H1 (cell line): ENCODE measurements at regions not wholly inside any gene's neighbourhood (a gene's known extent, or its start where the extent isn't known, plus 50 kb on each side); places are given as distances from the start of the nearest gene placed in this dataset.

Experiments used
- CTCF ChIA-PET: fragments of 300-600 bp; sonication (Branson Sonifier 250); formaldehyde crosslinking; loops from one replicate; lab custom pipeline; 2021; ENCODE audit not compliant: partially characterized antibody; lab: Charles Lee
- POLR2A ChIA-PET: fragments of 300-600 bp; sonication (Branson Sonifier 250); formaldehyde crosslinking; loops from one replicate; lab custom pipeline; 2021; ENCODE audit warnings: inconsistent platforms; ENCODE audit not compliant: partially characterized antibody; lab: Charles Lee
- DNase-seq, 2 experiments: peaks; one replicate each; pipeline versions ENCODE4 v3.0.0 to v3.0.0-alpha.2; 2010 to 2022; ENCODE audit warnings: low spot score in 2 of 2, low read depth in 1 of 2, mixed read lengths in 1 of 2
- FAIRE-seq: peaks from 2 replicates; lab custom pipeline; 2011; peaks lifted over from hg19 to GRCh38; lab: Jason Lieb, UNC
- H2AFZ ChIP-seq: 2 replicates; pipeline ENCODE4 v1.8.1; 2012; ENCODE audit warnings: low read length, inconsistent platforms
- H2AK5ac ChIP-seq: 2 replicates; pipeline ENCODE4 v1.6.1; 2013; ENCODE audit warnings: low read depth, low read length
- H2BK120ac ChIP-seq: replicated peaks from 2 replicates; pipeline ENCODE3; 2013; ENCODE audit warnings: low read depth, low read length, inconsistent platforms
- H2BK12ac ChIP-seq: 2 replicates; pipeline ENCODE4 v1.6.1; 2013; ENCODE audit warnings: low read depth, low read length
- H2BK15ac ChIP-seq: 2 replicates; pipeline ENCODE4 v1.6.1; 2013; ENCODE audit warnings: low read length
- H2BK20ac ChIP-seq: 2 replicates; pipeline ENCODE4 v1.6.1; 2013; ENCODE audit warnings: low read length
- H2BK5ac ChIP-seq: 2 replicates; pipeline ENCODE4 v1.6.1; 2013; ENCODE audit warnings: low read depth, low read length
- H3K14ac ChIP-seq: 2 replicates; pipeline ENCODE4 v1.6.1; 2013; ENCODE audit warnings: inconsistent platforms; ENCODE audit not compliant: insufficient read length
- H3K18ac ChIP-seq: 2 replicates; pipeline ENCODE4 v1.6.1; 2013; ENCODE audit warnings: low read length; ENCODE audit errors: extremely low read depth
- H3K23ac ChIP-seq: 2 replicates; pipeline ENCODE4 v1.6.1; 2013; ENCODE audit warnings: inconsistent platforms; ENCODE audit not compliant: insufficient read length
- H3K23me2 ChIP-seq: 2 replicates; pipeline ENCODE4 v1.6.1; 2013; ENCODE audit warnings: low read depth, low read length
- H3K27ac ChIP-seq: 2 replicates; pipeline ENCODE4 v1.6.1; 2011; ENCODE audit warnings: low read depth, low read length, inconsistent platforms
- H3K27me3 ChIP-seq, 4 experiments: replicated peaks in 1 of 4; 1 replicate in 1 of 4; 2 replicates in 3 of 4; pipeline versions ENCODE4 v1.6.1 to v1.8.1; 2011 to 2013; ENCODE audit warnings: low read length in 3 of 4, mild to moderate bottlenecking in 3 of 4, inconsistent platforms in 2 of 4, mixed read lengths in 2 of 4, moderate library complexity in 1 of 4; ENCODE audit not compliant: control insufficient read depth in 3 of 4, insufficient read depth in 3 of 4; ENCODE audit errors: extremely low read depth in 1 of 4
- H3K36me3 ChIP-seq, 4 experiments: 2 replicates each; pipeline versions ENCODE4 v1.6.1 to v1.8.1; 2011 to 2013; ENCODE audit warnings: mild to moderate bottlenecking in 4 of 4, low read length in 3 of 4, moderate library complexity in 2 of 4, control low read depth in 1 of 4, inconsistent platforms in 1 of 4; ENCODE audit not compliant: insufficient read depth in 4 of 4, control insufficient read depth in 2 of 4
- H3K4ac ChIP-seq: replicated peaks from 2 replicates; pipeline ENCODE3; 2013; ENCODE audit warnings: low read length, low read depth, mixed read lengths, inconsistent platforms; ENCODE audit not compliant: insufficient read length
- H3K4me1 ChIP-seq, 4 experiments: replicated peaks in 1 of 4; 1 replicate in 1 of 4; 2 replicates in 3 of 4; pipeline versions ENCODE4 v1.6.1 to v1.8.1; 2011 to 2013; ENCODE audit warnings: low read length in 3 of 4, inconsistent platforms in 2 of 4, mixed read lengths in 1 of 4; ENCODE audit not compliant: insufficient read depth in 4 of 4, control insufficient read depth in 3 of 4
- H3K4me2 ChIP-seq, 2 experiments: 2 replicates each; pipeline versions ENCODE4 v1.6.1 to v1.8.1; 2011 to 2013; ENCODE audit warnings: low read depth in 2 of 2, low read length in 2 of 2, control low read depth in 1 of 2, inconsistent platforms in 1 of 2, mild to moderate bottlenecking in 1 of 2; ENCODE audit not compliant: insufficient read depth in 1 of 2
- H3K4me3 ChIP-seq, 4 experiments: fragments of 200-600, 300-600 bp in 1 of 4; sonication (generic), shearing (Covaris generic), sonication (Bioruptor Twin) in 1 of 4; 2 replicates each; pipeline versions ENCODE4 v1.5.1 to v1.8.1; 2011 to 2016; ENCODE audit warnings: low read length in 4 of 4, low read depth in 3 of 4, control low read depth in 2 of 4, inconsistent platforms in 2 of 4, mild to moderate bottlenecking in 2 of 4, mixed read lengths in 1 of 4, moderate library complexity in 1 of 4; ENCODE audit not compliant: insufficient read depth in 2 of 4; ENCODE audit errors: extremely low read depth in 1 of 4
- H3K56ac ChIP-seq: replicated peaks from 2 replicates; pipeline ENCODE3; 2013; ENCODE audit warnings: low read depth, mild to moderate bottlenecking, mixed read lengths, low read length, inconsistent platforms; ENCODE audit not compliant: insufficient read length
- H3K79me1 ChIP-seq: 2 replicates; pipeline ENCODE4 v1.6.1; 2013; ENCODE audit warnings: low read depth, low read length, control low read depth
- H3K79me2 ChIP-seq, 2 experiments: 2 replicates each; pipeline versions ENCODE4 v1.6.1 to v1.8.1; 2012 to 2013; ENCODE audit warnings: low read length in 2 of 2, mild to moderate bottlenecking in 2 of 2, inconsistent platforms in 1 of 2; ENCODE audit not compliant: insufficient read depth in 2 of 2, control insufficient read depth in 1 of 2
- H3K9ac ChIP-seq, 4 experiments: replicated peaks in 1 of 4; 1 replicate in 1 of 4; 2 replicates in 3 of 4; pipeline versions ENCODE4 v1.6.1 to v1.8.1; 2011 to 2013; ENCODE audit warnings: low read depth in 3 of 4, low read length in 3 of 4, control low read depth in 2 of 4, mild to moderate bottlenecking in 2 of 4, moderate library complexity in 2 of 4, inconsistent platforms in 1 of 4; ENCODE audit errors: extremely low read depth in 1 of 4
- H3K9me3 ChIP-seq, 2 experiments: 2 replicates each; pipeline versions ENCODE4 v1.6.1 to v1.8.1; 2012 to 2013; ENCODE audit warnings: mild to moderate bottlenecking in 2 of 2, moderate library complexity in 2 of 2, control low read depth in 1 of 2, inconsistent platforms in 1 of 2, low read depth in 1 of 2, low read length in 1 of 2, mixed read lengths in 1 of 2; ENCODE audit not compliant: insufficient read depth in 2 of 2
- H4K20me1 ChIP-seq, 2 experiments: replicated peaks in 1 of 2; 2 replicates each; pipeline versions ENCODE3 to v1.8.1; 2011 to 2013; ENCODE audit warnings: inconsistent platforms in 2 of 2, low read length in 2 of 2, mild to moderate bottlenecking in 1 of 2; ENCODE audit not compliant: insufficient read depth in 2 of 2, control insufficient read depth in 1 of 2
- H4K5ac ChIP-seq: 2 replicates; pipeline ENCODE4 v1.6.1; 2013; ENCODE audit warnings: low read length, low read depth, mixed read lengths, inconsistent platforms; ENCODE audit not compliant: insufficient read length
- H4K8ac ChIP-seq: 2 replicates; pipeline ENCODE4 v1.8.0; 2013; ENCODE audit warnings: mild to moderate bottlenecking, moderate library complexity, low read length, inconsistent platforms; ENCODE audit not compliant: insufficient read depth; ENCODE audit errors: extremely low read depth
- H4K91ac ChIP-seq: replicated peaks from 2 replicates; pipeline ENCODE3; 2013; ENCODE audit warnings: low read length, mixed read lengths, inconsistent platforms; ENCODE audit not compliant: insufficient read length
- ATF2 ChIP-seq: IDR thresholded peaks from 2 replicates; pipeline ENCODE4 v1.6.1; 2012; ENCODE audit warnings: low read length, inconsistent platforms
- CEBPB ChIP-seq: IDR thresholded peaks from 2 replicates; pipeline ENCODE4 v1.6.1; 2012; ENCODE audit warnings: low read depth, low read length
- E2F6 ChIP-seq: IDR thresholded peaks from 2 replicates; pipeline ENCODE4 v1.6.1; 2012; ENCODE audit warnings: inconsistent platforms
- JUN ChIP-seq: IDR thresholded peaks from 2 replicates; pipeline ENCODE4 v1.6.1; 2011; ENCODE audit warnings: low read depth, mild to moderate bottlenecking, improper control_type of control experiment, low read length
- RFX5 ChIP-seq: IDR thresholded peaks from 2 replicates; pipeline ENCODE4 v1.6.1; 2011; ENCODE audit warnings: low read depth, low read length, improper control_type of control experiment, borderline replicate concordance
- RXRA ChIP-seq: IDR thresholded peaks from 2 replicates; pipeline ENCODE4 v1.6.1; 2011; ENCODE audit warnings: low read depth, mild to moderate bottlenecking, low read length, moderate library complexity; ENCODE audit not compliant: insufficient read depth
- WGBS, 2 experiments: shearing (Covaris generic) in 1 of 2; methylation state at CpG; one replicate each; pipeline versions ENCODE4 v1.1.6 to v1.1.7; 2013 to 2015; ENCODE audit warnings: low lambda C conversion rate in 2 of 2, mixed read lengths in 2 of 2, inconsistent platforms in 1 of 2, low coverage in 1 of 2, missing lambda C conversion rate in 1 of 2; ENCODE audit not compliant: insufficient replicate concordance in 2 of 2, insufficient coverage in 1 of 2, insufficient read length in 1 of 2; ENCODE audit errors: extremely low coverage in 1 of 2, missing lambda C conversion rate in 1 of 2; 5-methylcytosine and 5-hydroxymethylcytosine counted together

GRCh38 chr14:66165337-66165736, 320.8 kb upstream of the CCDC196 start:
- Histone ChIP-seq H4K8ac (no peak overlapping the region), H3K4ac (no peak overlapping the region), H3K18ac (no peak overlapping the region), H3K23me2 (no peaks in the 10 kb centered on the region; the same call in 1 of the 2 replicates), H3K79me2 (no peaks in the 10 kb centered on the region), H3K9ac (no peak overlapping the region), H2BK15ac (no peak overlapping the region), H4K5ac (no peak overlapping the region), H3K36me3 (no peaks in the 10 kb centered on the region), H3K9me3 (no peaks in the 10 kb centered on the region), H2BK20ac (no peak overlapping the region), H3K27me3 (no peaks in the 10 kb centered on the region; a peak in 1 of 7 replicates), H3K14ac (no peak overlapping the region), H3K4me2 (no peak overlapping the region), H2BK120ac (no peak overlapping the region), H3K4me1 (no peaks in the 10 kb centered on the region), H4K91ac (no peak overlapping the region), H2BK12ac (no peak overlapping the region), H3K56ac (no peak overlapping the region), H3K4me3 (no peak overlapping the region), H3K23ac (no peak overlapping the region), H3K79me1 (no peaks in the 10 kb centered on the region), H2AFZ (no peak overlapping the region), H4K20me1 (no peaks in the 10 kb centered on the region), H2AK5ac (no peak overlapping the region), H2BK5ac (no peak overlapping the region), H3K27ac (no peak overlapping the region)
- ChIA-PET CTCF (no interaction called here), POLR2A (no interaction called here)
- WGBS, 2 experiments, result 93% methylated on average over 3 of the region's 3 CpGs; no CpG with 5 or more reads in 1 of the 2 experiments
- FAIRE-seq, result no peak
- no peak for DNase-seq
- no peak for TF ChIP-seq JUN
- no peak for TF ChIP-seq CEBPB
- no peak for TF ChIP-seq E2F6
- TF ChIP-seq RFX5, result no peak
- no peak for TF ChIP-seq RXRA
- no peak for TF ChIP-seq ATF2
